GM20431 (cell line): ENCODE measurements at regions not wholly inside any gene's neighbourhood (a gene's known extent, or its start where the extent isn't known, plus 50 kb on each side); places are given as distances from the start of the nearest gene placed in this dataset.

ENCODE experiments used
- in situ Hi-C: fragments of 300-500 bp; cut with MseI, MboI; formaldehyde crosslinking; loops from one replicate; pipeline ENCODE4 v1.15.0; 2020; ENCODE audit warnings: low sequenced_read_pairs; ENCODE audit not compliant: unreplicated experiment

DNA sequence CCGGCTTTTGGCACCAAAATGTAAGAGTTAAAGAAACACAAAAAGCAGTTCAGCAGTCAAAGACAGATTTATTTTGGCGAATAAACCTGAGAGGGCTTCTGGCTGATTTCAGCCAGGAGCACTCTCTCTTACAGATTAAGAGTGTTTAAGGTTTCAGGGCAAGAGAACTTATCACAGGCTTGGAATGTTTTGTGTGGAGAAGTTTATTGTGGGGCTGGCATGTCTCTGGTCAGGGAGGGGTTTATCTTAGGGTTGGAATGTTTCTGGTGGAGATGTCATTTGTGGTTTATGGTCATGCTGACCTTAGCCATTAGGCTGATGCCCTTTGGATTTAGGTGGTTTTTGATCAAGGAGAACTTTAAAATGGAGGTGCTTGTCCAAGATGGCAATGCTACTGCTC lies 622.3 kb upstream of the PTPRD start:
- in situ Hi-C loops, result no loop called here

DNA sequence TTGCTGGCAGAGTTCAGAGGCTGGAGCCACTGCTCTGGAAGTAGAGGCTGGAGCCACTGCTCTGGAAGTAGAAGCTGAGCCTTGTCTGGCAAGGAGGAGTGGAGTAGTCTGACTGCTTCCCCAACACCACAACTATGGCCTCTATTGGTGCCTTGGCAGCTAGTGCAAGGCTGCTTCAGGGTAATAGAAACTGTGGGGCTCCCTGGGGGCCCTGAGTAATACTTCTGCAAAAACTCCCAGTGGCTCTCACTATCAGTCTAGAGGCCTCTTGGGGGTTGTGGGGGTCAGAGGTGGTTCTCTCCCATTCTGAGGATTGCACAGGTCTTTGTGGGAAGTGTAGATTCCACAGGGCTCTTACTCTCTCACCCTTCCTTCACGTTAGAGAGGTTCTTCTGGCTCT lies 629.0 kb upstream of the PTPRD start:
- in situ Hi-C loops, result no loop called here

DNA sequence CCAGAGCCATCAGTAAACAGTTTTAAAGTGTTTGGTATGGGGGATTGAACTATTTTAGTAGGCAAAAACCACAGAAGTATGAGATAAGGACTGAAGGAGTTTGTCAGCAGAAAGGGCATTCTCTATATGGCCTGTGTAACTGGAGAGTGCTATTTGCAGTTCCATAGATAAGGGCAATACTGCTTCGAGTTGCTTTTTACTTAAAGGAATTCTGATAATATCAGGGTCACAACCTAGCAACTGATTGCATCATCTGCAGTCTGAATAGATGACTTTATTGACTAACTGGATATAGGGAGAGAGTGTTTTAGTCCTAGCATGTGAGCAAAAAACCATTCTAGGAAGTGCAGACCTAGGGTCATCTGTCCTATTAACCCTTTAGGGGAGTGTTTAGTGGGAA lies 645.2 kb upstream of the PTPRD start:
- in situ Hi-C loops, result no loop called here

DNA sequence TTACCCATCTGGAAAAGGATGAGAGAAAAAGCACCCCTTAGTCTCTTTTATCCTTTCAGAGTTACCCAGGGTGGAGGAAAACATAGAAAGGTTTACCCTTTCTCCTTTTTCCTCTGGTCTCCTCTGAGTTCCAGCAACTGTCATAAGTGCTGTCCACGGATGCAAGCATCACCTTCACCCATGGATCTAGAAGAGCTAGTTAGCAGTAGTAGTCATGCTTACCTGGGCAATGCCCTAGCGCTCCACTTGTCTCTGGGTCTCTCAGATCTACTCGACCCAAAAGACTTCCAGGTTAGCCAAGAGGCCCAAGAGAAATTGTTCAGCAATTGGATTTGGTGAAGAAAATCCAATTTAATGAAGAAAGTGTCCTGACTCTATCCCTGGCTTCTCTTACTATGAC lies 656.2 kb upstream of the PTPRD start:
- in situ Hi-C loops, result no loop called here

DNA sequence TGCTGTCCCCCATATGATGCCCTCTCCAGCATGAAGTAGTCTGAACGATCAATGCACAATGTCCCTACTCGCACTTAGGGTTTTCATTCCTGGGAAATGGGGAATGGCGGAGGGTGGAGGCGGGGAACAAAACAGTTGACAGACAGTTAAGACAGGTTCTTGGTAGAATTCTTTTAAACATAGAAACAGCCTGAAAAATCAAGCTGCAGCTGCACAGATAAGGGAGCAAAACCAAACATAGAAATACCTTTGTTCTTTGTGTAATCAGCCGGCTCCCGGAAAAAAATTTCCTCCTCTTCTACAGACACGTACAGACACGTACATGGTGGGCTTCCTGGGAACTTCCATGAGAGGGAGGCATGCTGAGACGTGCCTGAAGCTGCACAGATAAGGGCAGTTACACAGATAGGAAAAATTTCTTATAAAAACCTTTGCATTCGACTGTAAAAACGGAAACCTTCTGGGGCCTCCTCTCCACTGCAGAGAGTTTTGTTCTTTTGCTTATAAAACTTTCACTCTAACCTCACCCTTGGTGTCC lies 662.4 kb upstream of the PTPRD start:
- in situ Hi-C loops, result no loop called here

DNA sequence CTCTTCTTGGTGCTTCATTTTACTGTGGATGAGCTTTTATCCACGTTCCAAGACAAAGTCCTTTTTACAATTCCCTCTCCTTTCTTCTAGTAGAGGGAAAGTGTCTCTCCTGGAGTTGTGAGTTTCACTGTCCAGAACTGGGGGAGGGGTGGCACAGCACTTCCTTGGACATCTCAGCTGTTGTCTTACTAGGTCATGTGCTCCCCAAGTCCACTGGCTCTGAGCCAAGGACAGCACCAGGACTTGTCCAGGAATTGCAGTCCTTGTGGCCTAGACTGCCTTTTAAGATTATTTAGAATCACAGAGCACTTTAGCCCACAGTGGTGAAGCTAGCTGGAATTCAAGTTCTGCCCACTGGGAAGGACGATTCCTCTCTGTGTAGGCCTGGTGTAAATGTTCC lies 700.2 kb upstream of the PTPRD start:
- in situ Hi-C loops, result no loop called here

DNA sequence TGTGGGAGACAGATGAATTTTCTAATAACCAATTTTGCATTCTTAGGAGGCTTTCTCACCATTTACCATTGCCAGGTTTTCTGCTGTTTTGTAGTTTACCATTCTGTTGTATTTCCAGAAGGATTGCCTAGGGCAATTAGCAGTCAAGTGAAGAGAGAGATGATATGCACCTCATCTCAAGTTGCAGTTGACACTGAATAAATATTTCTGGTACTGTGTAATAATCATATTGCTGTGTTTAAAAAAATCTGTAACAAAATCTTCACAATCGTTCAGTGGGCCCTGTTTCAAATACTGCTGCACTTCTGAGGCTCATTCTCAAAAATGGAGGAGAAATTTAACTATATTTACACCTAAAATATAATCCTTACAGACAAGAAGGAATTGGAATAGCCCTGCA lies 706.1 kb upstream of the PTPRD start:
- in situ Hi-C loops, result no loop called here

DNA sequence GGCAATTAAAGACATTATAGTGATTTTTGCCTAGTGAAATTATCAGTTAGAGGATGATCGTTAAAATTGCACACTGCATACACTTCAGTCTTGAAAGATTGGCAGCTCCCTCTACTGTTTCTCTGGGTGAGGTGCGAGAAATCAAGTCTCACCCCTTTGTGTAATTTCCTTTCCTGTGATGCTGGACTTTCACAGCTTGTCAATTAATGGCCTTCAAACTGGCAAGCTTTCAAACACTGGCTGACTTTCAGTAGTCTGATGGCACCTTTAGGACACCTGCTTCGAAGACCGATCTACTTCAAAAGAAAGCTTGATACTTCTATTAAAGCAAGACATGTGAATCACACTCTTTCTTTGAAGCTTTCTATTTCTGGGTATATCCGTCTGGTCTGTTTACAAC lies 706.7 kb upstream of the PTPRD start:
- in situ Hi-C loops, result no loop called here

DNA sequence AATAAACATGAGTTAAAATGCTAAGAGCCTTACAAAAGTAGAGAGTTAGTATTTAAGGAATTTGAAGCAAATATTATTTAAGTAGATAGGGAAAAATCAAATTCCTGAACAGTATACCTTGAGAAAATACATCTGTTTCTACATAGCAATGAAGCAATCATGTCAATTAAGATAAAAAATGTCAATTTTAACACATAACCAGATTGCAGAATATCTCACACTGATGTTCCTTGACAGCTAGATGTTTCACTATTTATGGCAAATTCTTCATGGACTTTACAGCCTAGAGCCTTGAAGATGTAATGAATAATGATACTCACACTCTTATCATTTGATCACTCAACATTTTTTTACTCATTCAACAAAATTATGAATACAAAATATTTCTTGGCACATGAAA lies 708.2 kb upstream of the PTPRD start:
- in situ Hi-C loops, result no loop called here

DNA sequence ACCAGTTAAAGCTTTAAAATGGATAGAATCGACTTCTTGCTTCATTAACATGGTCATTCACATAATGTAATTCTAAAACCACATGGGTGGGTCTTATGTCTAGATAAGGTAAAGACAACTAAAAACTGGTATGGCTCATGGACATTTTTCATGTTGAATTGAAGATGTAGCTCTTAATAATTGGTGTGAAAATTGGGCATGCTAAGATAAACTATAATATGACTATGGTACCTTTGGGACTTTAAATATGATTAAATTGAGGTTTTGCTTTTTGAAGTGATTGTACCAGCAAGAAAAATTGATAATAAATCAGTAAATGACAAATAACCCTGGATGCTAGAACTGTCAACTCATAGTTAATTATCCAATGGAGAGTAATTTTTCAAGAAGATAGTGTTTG lies 710.7 kb upstream of the PTPRD start:
- in situ Hi-C loops, result no loop called here

DNA sequence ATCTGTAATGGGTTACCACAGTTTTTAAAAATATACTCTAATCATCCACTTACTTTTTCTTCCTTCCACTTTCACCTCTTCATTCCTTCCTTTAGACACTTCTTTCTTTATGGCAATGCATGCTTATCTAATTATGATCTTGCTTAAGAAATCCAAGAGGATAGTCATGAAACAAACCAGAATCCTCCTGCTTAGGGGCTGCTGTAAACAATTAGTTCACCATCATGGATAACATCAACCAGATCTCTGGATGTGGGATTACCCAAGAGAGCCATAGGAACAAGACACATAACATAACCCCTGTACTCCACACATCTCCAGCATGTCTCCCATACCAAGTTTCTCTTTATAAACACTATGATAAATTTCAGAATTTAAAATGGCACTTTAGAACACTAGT lies 713.4 kb upstream of the PTPRD start:
- in situ Hi-C loops, result no loop called here

DNA sequence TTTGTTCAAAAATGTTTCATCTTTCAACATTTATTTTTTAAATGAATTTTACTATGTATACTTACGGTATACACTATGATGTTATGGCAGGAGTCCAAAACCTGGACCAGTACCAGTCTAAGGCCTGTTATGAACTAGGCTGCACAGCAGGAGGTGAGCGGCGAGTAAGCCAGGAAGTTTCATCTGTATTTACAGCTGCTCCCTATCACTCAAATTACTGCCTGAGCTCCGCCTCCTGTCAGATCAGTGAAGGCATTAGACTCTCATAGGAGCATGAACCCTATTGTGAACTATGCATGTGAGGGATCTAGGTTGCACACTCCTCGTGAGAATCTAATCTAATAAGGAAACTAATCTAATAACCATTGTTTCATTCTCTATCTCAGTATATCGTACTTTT lies 715.5 kb upstream of the PTPRD start:
- in situ Hi-C loops, result no loop called here

DNA sequence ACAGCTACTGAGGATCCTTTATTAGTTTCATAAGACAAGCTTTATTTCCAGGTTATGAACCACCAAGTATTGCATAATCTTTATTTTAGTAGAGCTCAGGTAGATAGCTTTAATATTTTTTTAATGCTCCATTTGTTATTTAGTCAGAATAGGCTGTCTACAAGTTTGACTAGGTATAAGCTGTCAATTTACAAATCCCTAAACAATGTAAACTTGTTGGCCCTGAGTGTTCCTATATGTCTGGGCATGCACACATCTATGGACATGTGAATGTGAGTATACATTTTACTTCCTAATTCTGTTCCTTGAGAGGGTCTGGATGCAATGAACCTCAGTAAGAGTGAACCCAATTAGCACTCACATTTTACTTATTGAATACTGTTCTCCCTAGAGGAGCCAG lies 722.2 kb upstream of the PTPRD start:
- in situ Hi-C loops, result no loop called here

DNA sequence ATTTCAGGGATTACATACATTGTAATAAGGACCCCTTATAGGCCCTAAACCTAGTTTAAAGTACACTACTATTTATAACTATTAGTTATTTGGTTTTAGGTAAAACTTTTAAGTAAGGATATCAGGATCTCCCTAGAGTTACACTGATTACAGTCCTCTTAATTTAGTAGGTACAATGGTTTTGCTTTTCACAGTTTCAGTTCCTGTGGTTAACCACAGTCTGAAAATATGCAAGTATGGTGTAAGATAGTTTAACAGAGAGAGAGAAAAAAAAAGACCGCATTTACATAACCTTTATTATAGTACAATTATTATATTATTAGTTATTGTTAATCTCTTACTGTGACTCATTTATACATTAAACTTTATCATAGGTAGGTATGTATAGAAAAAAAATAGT lies 725.3 kb upstream of the PTPRD start:
- in situ Hi-C loops, result no loop called here

DNA sequence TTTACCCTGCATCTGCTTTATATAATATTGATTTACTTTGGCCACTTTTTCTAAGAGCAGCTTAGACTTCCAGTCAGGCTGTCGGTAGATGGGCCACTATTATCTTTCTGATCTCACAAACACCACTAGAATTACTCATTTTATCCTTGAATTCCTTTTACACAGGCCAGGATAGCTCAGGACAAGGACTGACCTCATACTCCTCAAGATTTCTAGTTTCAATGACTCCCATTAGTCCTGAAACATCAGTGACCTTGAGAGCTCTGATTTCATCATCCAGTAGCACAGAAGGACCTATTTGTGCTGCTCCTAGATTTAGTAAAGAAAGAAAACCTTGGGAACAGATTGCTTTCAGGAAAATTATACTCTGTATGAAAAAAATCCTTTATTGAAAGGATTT lies 727.9 kb upstream of the PTPRD start:
- in situ Hi-C loops, result no loop called here

DNA sequence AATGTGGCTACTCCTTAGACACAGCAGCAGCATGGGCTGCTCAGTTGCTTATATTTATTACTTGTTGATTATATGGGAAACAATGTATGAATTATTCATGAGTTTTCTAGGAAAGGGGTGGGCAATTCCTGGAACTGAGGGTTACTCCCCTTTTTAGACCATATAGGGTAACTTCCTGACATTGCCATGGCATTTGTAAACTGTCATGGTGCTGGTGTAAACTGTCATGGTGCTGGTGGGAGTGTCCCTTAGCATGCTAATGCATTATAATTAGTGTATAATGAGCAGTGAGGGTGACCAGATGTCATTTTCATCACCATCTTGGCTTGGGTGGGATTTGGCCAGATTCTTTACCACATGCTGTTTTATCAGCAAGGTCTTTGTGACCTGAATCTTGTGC lies 734.6 kb upstream of the PTPRD start:
- in situ Hi-C loops, result no loop called here

DNA sequence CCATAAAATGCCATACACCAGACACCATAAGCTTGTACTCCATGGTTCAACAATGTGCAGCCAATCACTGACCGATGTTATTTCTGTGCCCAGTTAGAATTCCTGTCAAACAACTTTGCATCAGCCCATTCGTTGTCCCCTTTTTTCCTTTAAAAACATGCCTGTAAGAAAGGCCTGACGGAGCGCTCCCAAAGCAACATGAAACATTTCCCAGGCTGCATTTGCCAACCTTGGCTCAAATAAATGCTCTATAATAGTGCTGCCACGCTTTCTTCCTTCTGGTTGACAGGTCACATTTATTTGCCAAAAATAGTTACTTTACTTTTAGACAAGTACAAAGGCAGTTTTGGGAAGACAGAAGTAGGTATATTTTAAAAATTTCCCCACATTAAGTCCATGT lies 735.6 kb upstream of the PTPRD start:
- in situ Hi-C loops, result no loop called here

DNA sequence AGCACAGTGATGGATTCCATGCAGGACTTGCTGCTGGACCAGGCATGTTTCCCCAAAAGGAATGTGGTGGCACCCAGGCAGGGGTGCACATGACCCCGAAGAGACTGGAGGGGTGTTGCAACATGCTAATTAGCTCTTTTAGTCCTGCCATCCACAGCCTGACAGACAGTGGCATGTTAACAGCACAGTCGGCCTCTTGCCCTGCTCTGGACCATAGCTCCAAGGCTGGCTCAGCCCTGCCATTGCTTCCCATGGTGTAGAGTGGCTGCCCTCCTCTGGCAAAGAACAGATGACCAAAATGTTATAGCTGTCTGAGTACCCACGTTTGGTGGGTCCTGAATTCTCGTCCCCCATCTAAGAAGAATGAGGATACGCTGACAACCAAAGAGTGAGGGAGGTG lies 736.4 kb upstream of the PTPRD start:
- in situ Hi-C loops, result no loop called here

DNA sequence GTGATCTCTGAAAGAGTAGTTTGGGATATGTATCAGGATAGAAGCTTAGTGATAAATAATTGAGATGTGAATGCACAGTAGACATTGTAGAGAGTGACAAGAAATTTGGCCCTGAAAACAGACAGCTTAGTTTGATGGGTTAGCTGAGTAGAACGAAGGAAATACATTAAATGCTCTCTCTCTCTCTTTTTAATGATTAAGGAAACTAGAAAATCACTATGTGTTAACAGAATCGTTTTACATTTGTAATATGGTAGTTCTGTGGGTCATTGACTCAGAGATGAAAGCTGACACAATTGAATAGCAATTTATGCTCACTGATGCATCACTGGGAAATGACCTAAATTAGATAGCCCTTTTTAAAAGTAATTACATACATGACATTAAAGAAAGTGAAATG lies 739.8 kb upstream of the PTPRD start:
- in situ Hi-C loops, result no loop called here

DNA sequence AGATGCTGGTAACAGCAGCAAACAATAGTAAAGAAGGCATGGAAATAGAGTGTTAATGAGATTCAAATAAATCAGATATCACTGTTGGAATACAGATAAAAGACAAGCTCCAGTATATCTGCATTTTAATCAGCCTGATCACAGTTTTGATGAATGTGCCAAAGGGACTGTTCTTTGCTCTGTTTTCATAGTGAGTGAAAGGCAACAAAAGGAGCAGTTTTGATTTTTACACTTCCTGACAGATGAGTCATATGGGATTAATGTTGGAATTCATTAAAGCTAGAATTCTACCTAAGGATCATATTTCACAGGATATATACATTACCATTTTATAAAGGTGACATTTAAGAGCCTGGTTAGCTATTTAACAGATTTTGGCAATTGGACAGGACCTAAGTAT lies 743.3 kb upstream of the PTPRD start:
- in situ Hi-C loops, result no loop called here

DNA sequence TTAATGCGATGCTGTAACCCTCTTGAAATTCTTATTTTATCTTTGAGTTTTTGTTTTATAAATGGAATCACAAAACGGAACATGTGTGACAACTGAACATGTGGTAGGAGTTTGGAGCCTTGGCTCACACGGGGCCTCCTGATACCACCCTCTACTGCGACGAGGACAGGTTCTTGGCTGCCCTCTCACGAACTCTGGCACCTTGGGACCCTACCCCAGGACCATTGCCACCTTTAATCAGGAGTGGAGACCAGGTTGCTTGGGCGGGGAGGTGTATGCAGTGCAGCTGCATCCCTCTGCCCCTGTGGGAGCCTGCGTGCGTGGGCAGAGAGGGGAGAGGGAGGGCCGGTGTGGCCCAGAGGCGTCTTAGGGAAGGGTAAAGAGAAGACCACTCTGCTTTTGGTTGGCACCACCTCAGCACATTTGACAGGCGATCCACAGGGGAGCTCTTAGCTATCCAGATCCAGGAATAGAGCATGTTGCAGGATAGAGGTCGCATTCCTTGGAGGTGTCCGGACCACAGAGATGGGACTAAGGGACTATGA lies 753.9 kb upstream of the PTPRD start:
- in situ Hi-C loops, result no loop called here

DNA sequence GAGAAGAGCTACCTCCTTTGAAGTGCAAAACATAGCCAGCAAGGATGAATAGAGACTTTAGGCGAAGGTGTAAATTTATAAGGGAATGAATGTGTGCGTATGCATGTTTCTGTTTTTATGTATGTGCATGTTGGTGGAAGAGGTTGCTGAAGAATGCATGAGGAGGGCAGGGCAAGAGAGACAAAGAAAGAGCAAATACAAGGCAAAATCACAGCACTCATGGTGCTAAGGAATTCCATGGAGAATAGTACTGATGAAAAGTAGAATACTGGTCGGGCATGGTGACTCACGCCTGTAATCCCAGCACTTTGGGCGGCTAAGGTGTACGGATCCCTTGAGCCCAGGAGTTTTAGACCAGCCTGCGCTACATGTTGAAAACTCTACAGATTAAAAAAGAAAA lies 762.1 kb upstream of the PTPRD start:
- in situ Hi-C loops, result no loop called here

DNA sequence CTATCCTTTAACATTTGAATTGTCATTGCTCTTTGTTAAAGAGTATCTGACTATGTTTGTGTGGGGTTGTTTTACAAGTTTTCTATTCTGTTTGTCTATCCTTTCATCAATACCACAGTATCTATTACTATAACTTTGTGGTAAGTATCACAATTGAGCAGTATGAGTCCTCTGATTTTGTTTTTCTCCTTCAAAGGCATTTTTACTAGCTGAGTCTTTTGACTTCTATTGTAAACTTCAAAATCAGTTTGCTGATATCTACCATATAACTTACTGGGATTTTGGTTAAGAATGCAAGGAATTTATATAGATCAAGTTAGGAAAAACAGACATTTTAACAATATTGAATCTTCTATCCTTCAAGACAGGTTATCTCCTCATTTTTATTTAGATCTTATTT lies 789.8 kb upstream of the PTPRD start:
- in situ Hi-C loops, result no loop called here
